Epithelial cell of prostate (primary cell): ENCODE measurements at regions not wholly inside any gene's neighbourhood (a gene's known extent, or its start where the extent isn't known, plus 50 kb on each side); places are given as distances from the start of the nearest gene placed in this dataset.
"Not testable (repeated sequence)": the region's sequence is repeated elsewhere in the genome, so short reads cannot be mapped to it uniquely, and the experiment has no call there.

Source experiments
- DNase-seq: peaks from one replicate; pipeline ENCODE4 v3.0.0-alpha.2; 2011; ENCODE audit warnings: low read depth, low spot score
- H3K27ac ChIP-seq: fragments of 450-650 bp; 2 replicates; pipeline ENCODE4 v1.5.1; 2017; ENCODE audit warnings: mild to moderate bottlenecking

- H3K27ac ChIP-seq: not testable (repeated sequence)
Measured at GRCh38 chr10:106015369-106016199, 1148.9 kb downstream of the SORCS1 start.

DNA sequence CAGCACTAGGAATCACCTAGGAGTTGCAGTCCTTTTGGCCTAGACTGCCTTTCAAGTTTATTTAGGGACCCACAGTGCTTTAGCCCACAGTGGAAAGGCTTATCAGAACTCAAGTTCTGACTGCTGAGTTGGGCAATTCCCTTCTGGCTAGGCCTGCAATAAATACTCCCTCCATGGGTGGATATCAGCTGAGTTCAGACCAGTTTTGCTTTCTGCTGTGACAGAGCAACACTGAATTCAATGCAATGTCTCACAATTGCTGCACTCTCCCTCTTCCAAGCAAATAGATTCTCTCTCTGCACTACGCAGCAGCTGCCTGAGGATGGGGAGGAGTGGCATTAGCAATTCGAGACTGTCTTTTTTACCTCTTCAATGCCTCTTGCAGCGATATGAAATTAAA is 1153.3 kb downstream of the SORCS1 start:
- DNase-seq: no peak
- no peak overlapping the region for H3K27ac ChIP-seq

More at GRCh38 chr10:106015369-106016199, 1148.9 kb downstream of the SORCS1 start:
- not testable (repeated sequence) for DNase-seq

GRCh38 chr10:106000721-106001120 is 1163.8 kb downstream of the SORCS1 start:
- no peak overlapping the region for H3K27ac ChIP-seq
- no peak for DNase-seq

DNA sequence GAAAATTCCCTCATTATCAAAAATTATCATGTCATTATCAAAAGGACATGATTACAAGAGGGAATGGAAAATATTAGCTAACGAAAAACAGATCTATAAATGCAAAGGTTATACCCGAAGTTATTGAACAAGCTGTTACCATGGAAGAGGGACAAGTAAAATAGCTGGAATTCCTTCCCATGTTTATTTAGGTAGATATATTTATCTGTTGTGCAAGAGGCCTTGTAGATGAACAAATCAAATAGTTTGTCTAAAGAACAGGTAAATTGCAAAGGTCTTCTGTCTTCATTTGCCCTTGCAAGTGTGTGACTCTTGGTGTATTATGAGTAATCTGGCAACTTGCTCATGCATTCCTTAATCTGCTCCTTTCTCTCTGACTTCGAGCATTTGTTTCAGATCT is 1170.9 kb downstream of the SORCS1 start:
- no peak overlapping the region for H3K27ac ChIP-seq
- no peak for DNase-seq

DNA sequence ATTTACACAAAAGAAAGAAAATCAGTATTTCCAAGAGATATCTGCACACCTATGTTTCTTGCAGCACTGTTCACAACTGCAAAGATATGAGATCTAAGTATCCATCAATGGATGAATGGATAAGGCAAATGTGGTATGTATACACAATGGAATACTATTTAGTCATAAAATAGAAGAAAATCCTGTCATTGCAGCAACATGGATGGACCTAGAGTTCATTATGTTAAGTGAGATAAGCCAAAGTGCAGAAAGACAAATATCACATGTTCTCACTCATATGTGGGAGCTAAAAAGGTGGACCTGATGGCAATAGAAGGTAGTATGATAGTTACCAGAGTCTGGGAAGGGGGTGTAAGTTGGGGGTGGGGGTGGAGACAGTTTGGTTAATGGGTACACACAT is 1171.6 kb downstream of the SORCS1 start:
- no peak overlapping the region for H3K27ac ChIP-seq
- no peak for DNase-seq

DNA sequence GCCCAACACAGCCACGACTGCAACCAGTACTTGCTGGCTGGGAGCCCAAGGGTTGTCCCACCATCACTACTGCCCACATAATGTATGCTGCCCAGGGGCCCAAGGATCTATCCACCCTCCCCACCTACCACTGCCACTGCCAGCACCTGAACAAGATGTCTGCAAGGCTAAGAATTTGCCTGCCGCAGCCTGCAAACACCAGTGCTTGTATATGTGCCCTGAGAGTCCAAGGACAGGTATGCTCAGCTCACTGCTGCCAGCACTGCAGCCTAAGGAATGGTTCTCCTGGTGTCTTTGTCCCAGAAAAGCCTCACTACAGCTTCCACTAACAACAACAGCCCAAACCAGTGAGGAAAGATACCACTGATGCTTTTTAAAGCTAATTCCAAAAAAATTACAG is 1174.0 kb downstream of the SORCS1 start:
- no peak for DNase-seq

DNA sequence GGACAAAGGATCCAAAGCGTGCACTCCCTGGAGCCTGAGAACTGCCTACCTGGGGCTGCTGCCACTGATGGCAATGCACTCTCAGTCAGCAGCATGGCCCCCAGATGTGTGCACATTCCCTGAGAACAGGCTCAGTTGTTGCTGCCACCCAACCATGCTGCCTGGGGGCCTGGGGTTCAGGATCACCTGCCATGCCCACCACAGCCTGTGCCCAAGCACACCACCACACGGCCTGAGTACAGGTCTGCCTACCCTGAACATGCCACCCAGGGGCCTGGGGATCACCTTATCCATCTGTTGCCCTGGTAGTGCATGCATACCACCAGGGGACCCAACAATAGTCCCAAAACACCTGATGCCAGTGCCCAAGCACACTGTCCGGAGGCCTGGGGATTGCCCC is 1174.5 kb downstream of the SORCS1 start:
- no peak overlapping the region for H3K27ac ChIP-seq
- DNase-seq: no peak

More for the DNA sequence above, 1174.0 kb downstream of the SORCS1 start:
- no peak overlapping the region for H3K27ac ChIP-seq

GRCh38 chr10:105988848-105989247 is 1175.7 kb downstream of the SORCS1 start:
- no peak for DNase-seq
- no peak overlapping the region for H3K27ac ChIP-seq

DNA sequence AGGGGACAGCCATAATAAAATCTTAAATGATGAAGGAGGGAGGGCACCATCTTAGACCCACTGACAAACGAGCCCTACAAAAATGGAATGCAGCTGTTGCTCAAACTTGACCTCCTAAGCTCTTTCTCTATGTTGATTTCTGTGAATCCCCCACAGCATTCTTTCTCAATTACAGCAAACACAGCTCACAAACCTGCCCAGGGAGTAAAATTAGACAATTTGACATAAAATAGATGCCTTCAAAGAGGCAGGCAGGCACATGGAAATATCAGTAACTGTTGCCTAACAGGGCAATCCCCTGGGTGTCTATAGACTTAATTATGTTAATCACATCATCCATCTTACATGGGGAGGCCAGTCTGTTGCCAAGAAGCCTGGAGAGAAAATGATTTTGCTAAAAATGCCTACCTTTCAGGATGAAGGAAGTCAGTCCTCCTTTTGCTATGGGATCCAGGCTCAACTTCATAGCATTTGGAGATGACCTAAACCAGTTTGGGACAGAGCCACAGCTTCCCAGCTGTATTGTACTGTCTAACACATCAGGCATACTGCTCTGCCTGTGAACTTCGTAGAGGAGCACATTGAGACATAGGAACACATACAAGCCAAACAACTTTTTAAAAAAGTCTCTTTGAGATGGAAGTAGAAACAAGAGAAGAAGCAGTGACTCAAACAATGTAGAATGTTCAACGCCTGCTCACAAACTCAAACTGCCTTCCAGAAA is 1177.4 kb downstream of the SORCS1 start:
- no peak overlapping the region for H3K27ac ChIP-seq
- DNase-seq: no peak

DNA sequence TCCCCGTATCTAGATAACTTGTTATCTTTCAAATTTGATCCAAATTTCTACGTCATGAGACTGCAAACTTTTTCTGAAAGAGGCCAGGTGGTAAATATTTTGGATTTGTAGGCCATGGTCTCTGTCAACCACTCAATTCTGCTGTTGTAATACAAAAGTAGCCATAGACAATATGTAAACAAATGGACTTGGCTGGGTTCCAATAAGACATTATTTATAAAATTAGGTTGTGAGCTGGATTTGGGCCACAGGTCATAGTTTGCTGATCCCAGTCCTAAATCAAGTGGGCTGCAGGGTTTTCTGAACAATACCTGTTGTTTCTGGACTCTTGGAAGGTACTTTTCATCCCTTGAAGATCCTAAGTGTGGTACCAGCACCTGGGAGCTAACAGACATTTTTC is 1178.0 kb downstream of the SORCS1 start:
- no peak for DNase-seq
- H3K27ac ChIP-seq: no peak overlapping the region

- H3K27ac ChIP-seq: no peak overlapping the region
- DNase-seq: no peak
Measured at GRCh38 chr10:105982735-105983134, 1181.8 kb downstream of the SORCS1 start.

- H3K27ac ChIP-seq: no peak overlapping the region
- no peak for DNase-seq
Measured at GRCh38 chr10:105981679-105982078, 1182.8 kb downstream of the SORCS1 start.

DNA sequence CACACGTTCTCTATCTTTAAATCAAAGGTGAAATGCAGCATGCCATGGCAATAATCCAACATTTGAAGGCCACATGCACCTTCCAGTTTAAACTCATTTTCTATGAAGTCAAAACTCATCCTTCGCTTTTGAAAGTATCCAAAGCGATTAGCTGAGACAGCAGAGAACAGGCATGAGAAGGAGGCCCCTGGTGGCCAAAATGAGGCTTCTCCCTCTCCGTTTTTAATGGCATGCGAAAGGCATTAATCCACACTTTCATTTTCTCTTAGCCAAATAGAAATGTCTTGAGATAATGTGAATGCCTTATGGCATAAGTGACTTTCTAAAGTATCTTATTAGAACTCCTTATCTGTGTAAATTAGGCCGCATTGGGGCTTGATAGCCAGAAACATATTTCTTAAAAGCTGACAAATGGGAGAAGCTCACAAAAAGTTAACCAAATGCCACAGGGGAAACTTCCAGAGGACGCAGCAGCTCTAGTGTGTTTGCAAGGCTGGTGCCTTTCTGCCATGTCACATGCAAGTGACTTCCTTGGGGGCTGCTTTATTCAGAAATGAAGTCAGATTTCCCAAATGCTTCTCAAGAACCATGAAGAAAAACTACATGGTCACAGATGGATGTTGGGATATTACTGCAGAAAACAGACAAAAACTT is 1189.6 kb downstream of the SORCS1 start:
- H3K27ac ChIP-seq: no peak overlapping the region
- DNase-seq: no peak

DNA sequence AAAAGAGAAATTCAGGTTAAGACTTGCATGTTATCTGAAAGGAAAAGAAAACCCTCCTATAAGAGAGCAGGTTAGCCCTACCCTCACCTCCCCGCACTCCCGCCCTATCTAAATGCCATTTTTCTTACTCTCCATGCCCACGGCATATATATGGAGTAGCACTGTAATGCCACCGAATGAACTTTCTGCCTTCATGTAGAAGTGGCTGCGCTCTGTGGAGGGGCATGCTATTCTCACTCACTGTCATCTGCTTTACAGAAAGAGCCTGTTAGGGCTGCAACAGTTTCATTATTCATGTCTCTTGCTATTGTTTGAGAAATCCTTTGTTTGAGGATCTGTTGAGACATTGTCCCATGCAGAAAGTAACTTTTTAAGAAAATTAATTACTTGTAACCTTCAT is 1190.6 kb downstream of the SORCS1 start:
- no peak for DNase-seq
- no peak overlapping the region for H3K27ac ChIP-seq

- no peak for DNase-seq
Measured at GRCh38 chr10:105973360-105973759, 1191.1 kb downstream of the SORCS1 start.

GRCh38 chr10:105971460-105971859 is 1193.0 kb downstream of the SORCS1 start:
- DNase-seq: no peak
- H3K27ac ChIP-seq: no peak overlapping the region

More at GRCh38 chr10:105973360-105973759, 1191.1 kb downstream of the SORCS1 start:
- H3K27ac ChIP-seq: no peak overlapping the region

DNA sequence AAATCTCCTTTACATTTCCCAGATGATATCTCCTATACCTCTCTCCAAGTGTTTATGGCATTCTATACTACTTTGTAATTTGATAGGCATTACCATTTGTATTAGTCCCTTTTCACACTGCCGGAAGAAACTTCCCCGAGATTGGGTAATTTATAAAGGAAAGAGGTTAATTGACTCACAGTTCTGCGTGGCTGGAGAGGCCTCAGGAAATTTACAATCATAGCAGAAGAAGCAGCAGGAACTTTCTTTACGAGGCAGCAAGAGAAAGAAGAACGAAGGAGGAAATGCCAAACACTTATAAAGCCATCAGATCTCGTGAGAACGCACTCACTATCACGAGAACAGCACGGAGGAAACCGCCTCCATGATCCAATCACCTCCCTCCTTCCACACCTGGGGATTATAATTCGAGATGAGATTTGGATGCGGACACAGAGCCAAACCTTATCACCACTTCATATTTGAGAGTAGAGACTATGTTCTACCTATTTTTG is 1194.6 kb downstream of the SORCS1 start:
- no peak overlapping the region for H3K27ac ChIP-seq
- DNase-seq: no peak

GRCh38 chr10:105968666-105969065 is 1195.8 kb downstream of the SORCS1 start:
- H3K27ac ChIP-seq: no peak overlapping the region
- DNase-seq: no peak

- no peak overlapping the region for H3K27ac ChIP-seq
- DNase-seq: no peak
Measured at GRCh38 chr10:105967256-105967655, 1197.2 kb downstream of the SORCS1 start.

DNA sequence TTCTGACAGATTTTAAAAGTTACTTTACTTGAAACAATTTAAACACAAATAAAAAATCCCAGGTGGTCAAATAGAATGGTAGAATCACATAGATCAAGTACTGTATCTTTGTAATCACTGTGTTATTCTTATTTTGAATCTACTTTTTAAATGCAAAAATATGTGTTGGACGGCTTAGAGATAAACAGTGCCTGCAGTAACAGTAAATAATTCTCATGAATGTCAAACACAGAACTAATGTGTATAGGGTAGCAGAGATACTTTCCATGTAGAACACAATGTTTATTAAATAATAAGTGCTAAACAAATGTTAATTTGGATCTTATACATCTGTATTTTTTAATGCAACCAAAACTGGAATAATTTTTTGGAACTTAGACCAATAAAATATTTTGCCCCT is 1199.4 kb downstream of the SORCS1 start:
- H3K27ac ChIP-seq: no peak overlapping the region
- DNase-seq: no peak

GRCh38 chr10:105964009-105964408 is 1200.5 kb downstream of the SORCS1 start:
- no peak for DNase-seq
- no peak overlapping the region for H3K27ac ChIP-seq
